Fibroblast of pulmonary artery (primary cell): ENCODE measurements at regions not wholly inside any gene's neighbourhood (a gene's known extent, or its start where the extent isn't known, plus 50 kb on each side); places are given as distances from the start of the nearest gene placed in this dataset.

Source experiments
- DNase-seq: peaks from one replicate; pipeline ENCODE4 v3.0.0-alpha.2; 2010; ENCODE audit warnings: low read depth
- H3K4me3 ChIP-seq: replicated peaks from 2 replicates; pipeline ENCODE4 v1.5.1; 2011; ENCODE audit warnings: low read depth, mild to moderate bottlenecking, control low read depth, low read length, moderate library complexity
- TF ChIP-seq, protein P1 (sequence below): IDR thresholded peaks from 2 replicates; pipeline ENCODE4 v1.5.1; 2011; ENCODE audit warnings: mild to moderate bottlenecking, control low read depth, low read length, inconsistent platforms; ENCODE audit errors: missing control alignments

DNA sequence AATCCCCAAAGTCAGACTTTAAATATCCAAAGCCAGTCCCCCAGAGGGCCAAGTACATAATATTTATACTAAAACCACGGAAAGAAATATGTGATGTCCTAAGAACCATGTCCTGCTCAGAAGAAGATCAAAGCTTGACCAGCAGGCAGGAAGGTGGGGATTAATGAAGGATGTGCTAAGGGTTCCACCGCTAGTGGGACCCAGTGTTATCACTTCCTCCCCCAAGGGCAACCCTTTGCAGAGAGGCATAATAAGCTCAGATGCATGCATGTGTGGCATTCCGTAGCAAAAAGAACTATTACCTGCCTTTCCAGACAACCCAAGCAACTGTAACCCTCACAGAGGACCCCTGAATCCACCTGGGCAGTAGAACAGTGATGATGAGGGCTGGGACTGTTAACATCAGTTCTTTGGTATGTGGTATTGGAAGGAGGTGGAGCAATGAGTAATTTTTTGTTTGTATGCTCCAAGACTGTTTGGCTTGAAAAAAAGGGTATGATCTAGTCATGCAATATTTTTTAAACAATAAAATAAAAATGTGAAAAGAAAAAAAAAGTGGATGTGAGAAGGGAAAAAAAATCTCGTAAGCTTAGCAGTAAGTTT, 71.7 kb upstream of the ETV6 start:
- TF ChIP-seq, protein P1, sequence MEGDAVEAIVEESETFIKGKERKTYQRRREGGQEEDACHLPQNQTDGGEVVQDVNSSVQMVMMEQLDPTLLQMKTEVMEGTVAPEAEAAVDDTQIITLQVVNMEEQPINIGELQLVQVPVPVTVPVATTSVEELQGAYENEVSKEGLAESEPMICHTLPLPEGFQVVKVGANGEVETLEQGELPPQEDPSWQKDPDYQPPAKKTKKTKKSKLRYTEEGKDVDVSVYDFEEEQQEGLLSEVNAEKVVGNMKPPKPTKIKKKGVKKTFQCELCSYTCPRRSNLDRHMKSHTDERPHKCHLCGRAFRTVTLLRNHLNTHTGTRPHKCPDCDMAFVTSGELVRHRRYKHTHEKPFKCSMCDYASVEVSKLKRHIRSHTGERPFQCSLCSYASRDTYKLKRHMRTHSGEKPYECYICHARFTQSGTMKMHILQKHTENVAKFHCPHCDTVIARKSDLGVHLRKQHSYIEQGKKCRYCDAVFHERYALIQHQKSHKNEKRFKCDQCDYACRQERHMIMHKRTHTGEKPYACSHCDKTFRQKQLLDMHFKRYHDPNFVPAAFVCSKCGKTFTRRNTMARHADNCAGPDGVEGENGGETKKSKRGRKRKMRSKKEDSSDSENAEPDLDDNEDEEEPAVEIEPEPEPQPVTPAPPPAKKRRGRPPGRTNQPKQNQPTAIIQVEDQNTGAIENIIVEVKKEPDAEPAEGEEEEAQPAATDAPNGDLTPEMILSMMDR, result no peak
- no peak for DNase-seq
- H3K4me3 ChIP-seq, result no peak overlapping the region

GRCh38 chr12:11578461-11578993, 70.9 kb upstream of the ETV6 start:
- TF ChIP-seq, protein P1, result no peak
- no peak overlapping the region for H3K4me3 ChIP-seq
- no peak for DNase-seq

DNA sequence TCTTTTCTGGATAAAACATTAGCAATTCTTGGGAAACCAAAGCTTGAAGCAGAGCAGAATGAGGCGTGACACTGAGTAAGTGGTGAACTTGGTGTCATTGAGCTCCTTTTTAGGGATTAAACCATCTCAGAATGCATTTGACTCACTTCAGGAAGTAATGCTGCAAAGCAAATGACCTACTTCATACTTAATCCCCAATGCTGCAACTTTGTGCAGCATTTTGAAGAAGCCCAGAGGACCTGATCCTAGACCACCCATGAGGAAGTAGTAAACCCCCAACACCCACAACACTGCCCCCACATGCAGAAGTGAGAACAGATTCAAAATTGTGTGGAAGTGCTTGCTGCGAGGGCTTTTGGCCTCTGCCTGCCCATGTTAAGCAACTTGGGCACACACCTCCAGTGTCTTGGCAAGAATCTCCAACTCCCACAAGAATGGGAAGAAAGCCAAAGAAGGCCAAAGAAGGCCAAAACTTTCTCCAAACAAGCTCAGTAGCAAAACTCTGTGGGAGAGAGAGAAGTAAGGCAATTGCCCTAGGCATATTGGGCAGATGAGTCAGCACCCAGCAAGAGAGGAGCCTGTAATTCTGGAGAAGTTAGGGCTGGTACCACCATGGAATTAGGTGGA, 69.2 kb upstream of the ETV6 start:
- TF ChIP-seq, protein P1, result no peak
- peak; percentile 94 for DNase-seq

GRCh38 chr12:11581179-11581755, 68.2 kb upstream of the ETV6 start:
- DNase-seq, result peak; percentile 88
- no peak overlapping the region for H3K4me3 ChIP-seq

More for the DNA sequence above, 69.2 kb upstream of the ETV6 start:
- no peak overlapping the region for H3K4me3 ChIP-seq

DNA sequence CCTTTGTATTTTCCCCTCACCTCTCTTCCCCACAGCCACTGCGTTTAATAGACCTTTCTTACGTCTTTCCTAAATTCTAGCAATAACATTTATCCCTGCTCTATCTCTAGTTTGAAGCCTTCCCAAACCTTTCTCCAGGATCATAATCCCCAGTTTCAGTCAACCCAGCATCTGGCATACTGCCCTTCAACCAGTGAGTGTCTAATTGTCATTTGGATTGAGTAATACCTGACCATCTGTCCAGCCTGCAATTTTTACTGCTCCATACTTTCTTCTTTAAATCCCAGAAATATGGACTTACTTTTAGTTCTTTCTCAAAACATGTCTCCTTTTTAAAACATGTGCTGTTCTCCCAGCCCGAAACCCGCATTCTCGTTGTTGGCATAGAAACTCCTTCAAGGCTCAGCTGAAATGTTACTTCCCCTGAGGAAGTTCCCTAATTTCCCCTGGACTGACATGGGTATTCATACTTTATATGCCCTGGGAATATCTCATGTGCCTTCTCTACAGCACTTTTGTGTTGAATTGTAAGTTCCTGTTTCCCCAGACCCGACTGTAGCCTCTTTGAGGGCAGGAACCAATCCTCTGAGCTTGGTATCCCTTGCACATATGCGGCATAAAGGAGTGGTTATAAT, 65.1 kb upstream of the ETV6 start:
- peak; percentile 12 for DNase-seq

More at GRCh38 chr12:11581179-11581755, 68.2 kb upstream of the ETV6 start:
- TF ChIP-seq, protein P1, result peak; percentile 35

DNA sequence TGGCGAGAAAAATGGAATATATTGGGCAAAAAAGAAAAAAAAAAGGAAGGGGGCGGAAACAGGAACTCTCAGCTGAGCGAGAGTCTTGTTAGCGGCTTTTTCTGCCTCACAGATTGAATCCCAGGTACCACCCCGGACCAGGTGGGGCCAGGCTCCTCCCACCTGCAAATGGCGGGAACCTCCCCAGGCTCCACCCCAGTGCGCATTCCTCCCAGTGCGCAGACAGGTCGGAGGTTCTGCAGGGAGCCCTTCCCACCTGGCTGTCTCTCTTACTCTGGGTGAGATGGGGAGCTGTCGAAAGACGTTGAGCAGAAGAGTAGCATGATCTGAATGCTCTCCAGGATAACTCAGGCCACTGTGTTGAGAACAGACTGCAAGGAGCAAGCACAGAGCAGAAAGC, 57.0 kb upstream of the ETV6 start:
- TF ChIP-seq, protein P1, result no peak
- H3K4me3 ChIP-seq, result no peak overlapping the region
- no peak for DNase-seq

More for the DNA sequence above, 65.1 kb upstream of the ETV6 start:
- no peak overlapping the region for H3K4me3 ChIP-seq
- TF ChIP-seq, protein P1, result no peak
